ENCODE measurements at regions not wholly inside any gene's neighbourhood (a gene's known extent, or its start where the extent isn't known, plus 50 kb on each side); places are given as distances from the start of the nearest gene placed in this dataset.

DNA sequence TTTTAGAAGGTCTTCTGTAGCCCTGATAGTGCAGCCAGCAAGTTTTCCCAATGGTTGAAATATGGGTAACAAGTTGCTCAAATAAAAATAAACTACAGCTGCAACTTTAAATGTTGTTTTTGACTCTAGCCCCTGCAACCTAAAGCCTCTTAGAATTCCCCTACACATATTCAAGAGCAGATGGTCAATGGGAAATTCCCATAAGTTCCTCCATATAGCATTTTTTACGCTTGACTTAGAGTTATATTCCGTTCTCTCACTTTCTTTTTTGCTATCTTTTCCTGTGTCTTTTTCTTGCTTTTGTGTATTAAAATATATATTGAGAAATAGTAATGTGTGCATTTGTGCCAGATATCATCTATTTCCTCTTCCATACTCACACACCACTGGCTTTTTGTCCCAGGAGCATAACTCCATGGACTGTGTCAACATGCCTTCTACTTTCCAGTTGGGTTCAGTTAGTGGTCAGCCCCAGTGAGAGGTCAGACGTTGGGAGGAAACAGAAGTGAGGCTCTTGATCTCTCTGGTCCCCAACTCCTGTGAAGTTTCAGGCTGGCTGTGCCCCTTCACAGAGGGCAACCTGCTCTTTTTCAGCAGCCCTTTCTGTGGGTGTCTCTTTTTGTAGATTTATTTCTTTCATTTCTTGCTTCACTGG lies 63.3 kb upstream of the TP63 start:
- ATAC-seq (no peak), DNase-seq (no peak)
- intact Hi-C loops (cut with DNase I), result no loop called here
- H3K9me3 ChIP-seq, result peaks cover 0 to 2% (median 0%) of the 10 kb centered on the region in 11 donors
- no peaks in the 10 kb centered on the region for H3K36me3 ChIP-seq
- no peak overlapping the region for H3K27ac ChIP-seq
- peaks cover 0 to 2% (median 0%) of the 10 kb centered on the region in 9 donors for H3K4me1 ChIP-seq
- TF ChIP-seq CTCF (IDR thresholded peaks at IDR 0.05), result no peak
- H3K27me3 ChIP-seq, result no peaks in the 10 kb centered on the region
- 62% methylated on average over 3 of the region's 3 CpGs for WGBS, 2 donors
- no peak overlapping the region for H3K4me3 ChIP-seq

GRCh38 chr3:189568961-189569360 lies 62.2 kb upstream of the TP63 start:
- H3K9me3 ChIP-seq, result peaks cover 0 to 2% (median 0%) of the 10 kb centered on the region in 11 donors
- WGBS, 2 donors, result 66 to 74% methylated on average over 4 of the region's 4 CpGs
- DNase-seq, result no peak
- H3K27ac ChIP-seq, result no peak overlapping the region
- intact Hi-C loops (cut with DNase I), result no loop called here
- no peaks in the 10 kb centered on the region for H3K27me3 ChIP-seq
- no peak overlapping the region for H3K4me3 ChIP-seq
- TF ChIP-seq CTCF (IDR thresholded peaks at IDR 0.05), result no peak
- H3K36me3 ChIP-seq, result no peaks in the 10 kb centered on the region
- ATAC-seq, result no peak
- H3K4me1 ChIP-seq, result no peaks in the 10 kb centered on the region

GRCh38 chr3:189569473-189569872 lies 61.7 kb upstream of the TP63 start:
- DNase-seq (no peak), ATAC-seq (no peak)
- Histone ChIP-seq H3K27ac (no peak overlapping the region), H3K36me3 (no peaks in the 10 kb centered on the region), H3K4me1 (no peaks in the 10 kb centered on the region), H3K4me3 (no peak overlapping the region), H3K27me3 (no peaks in the 10 kb centered on the region), H3K9me3 (peaks cover 0 to 2% (median 0%) of the 10 kb centered on the region in 11 donors)
- no peak for TF ChIP-seq CTCF (IDR thresholded peaks at IDR 0.05)
- 95 to 98% methylated on average over 4 of the region's 4 CpGs for WGBS, 2 donors
- intact Hi-C loops (cut with DNase I), result no loop called here

- Histone ChIP-seq H3K4me1 (no peaks in the 10 kb centered on the region), H3K36me3 (no peaks in the 10 kb centered on the region), H3K27ac (no peak overlapping the region), H3K9me3 (peaks cover 0 to 2% (median 0%) of the 10 kb centered on the region in 11 donors), H3K4me3 (no peak overlapping the region), H3K27me3 (no peaks in the 10 kb centered on the region)
- intact Hi-C loops (cut with DNase I), result loop anchor here in 1 of 10 donors (10.0 kb wide), 1 partner anchor 806 kb away; no protein-coding TSS in a partner anchor
- DNase-seq (no peak), ATAC-seq (no peak)
- no peak for TF ChIP-seq CTCF (IDR thresholded peaks at IDR 0.05)
These were observed 60.3 kb upstream of the TP63 start for GRCh38 chr3:189570916-189571315.
